PFSK-1 (cell line): ENCODE measurements at regions not wholly inside any gene's neighbourhood (a gene's known extent, or its start where the extent isn't known, plus 50 kb on each side); places are given as distances from the start of the nearest gene placed in this dataset.

Experiments
- SIN3A ChIP-seq: IDR thresholded peaks from 2 replicates; pipeline ENCODE4 v1.6.1; 2012; ENCODE audit warnings: mild to moderate bottlenecking, low read length, moderate library complexity, borderline replicate concordance; ENCODE audit not compliant: insufficient read depth
- TAF1 ChIP-seq: IDR thresholded peaks from 2 replicates; pipeline ENCODE4 v1.6.1; 2012; ENCODE audit warnings: low read length, control low read depth, borderline replicate concordance; ENCODE audit not compliant: insufficient read depth

DNA sequence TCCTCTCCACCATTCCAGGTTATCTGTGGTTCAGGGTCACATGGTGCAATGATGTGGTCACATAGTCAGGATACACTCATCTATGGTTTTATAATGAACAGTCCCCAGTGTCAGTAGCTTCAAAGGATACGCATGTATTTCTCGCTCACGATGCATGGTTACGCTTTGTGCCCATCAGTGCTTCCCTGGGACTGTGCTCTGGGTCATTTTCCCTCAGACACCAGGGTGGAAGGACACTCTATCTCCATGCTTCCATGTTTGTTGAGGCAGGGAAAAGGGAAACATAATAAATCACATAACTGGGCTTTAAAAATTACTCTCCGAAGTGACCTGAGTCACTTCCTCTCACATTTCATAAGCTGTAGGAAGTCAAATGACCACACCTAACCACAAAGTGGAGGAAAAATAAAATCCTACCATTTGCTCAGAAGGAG lies 394.8 kb upstream of the NOX3 start:
- no peak for TF ChIP-seq SIN3A
- TF ChIP-seq TAF1, result no peak
